CD4-positive, alpha-beta T cell treated with Interleukin-17A for 4 hours (primary cell): ENCODE measurements at regions not wholly inside any gene's neighbourhood (a gene's known extent, or its start where the extent isn't known, plus 50 kb on each side); places are given as distances from the start of the nearest gene placed in this dataset.
"Not testable (repeated sequence)": the region's sequence is repeated elsewhere in the genome, so short reads cannot be mapped to it uniquely, and the experiment has no call there.

Source experiments
- DNase-seq: peaks from one replicate; pipeline ENCODE4 v3.0.0-alpha.2; 2020; ENCODE audit warnings: mixed read lengths

GRCh38 chr7:148515237-148515636 is 75.3 kb upstream of the C7orf33 start:
- DNase-seq = no peak

GRCh38 chr7:148515728-148516695 is 74.6 kb upstream of the C7orf33 start:
- no peak for DNase-seq

GRCh38 chr7:148519386-148519785 is 71.2 kb upstream of the C7orf33 start:
- not testable (repeated sequence) for DNase-seq

- DNase-seq = no peak
Observed at GRCh38 chr7:148521271-148521670, 69.3 kb upstream of the C7orf33 start.

GRCh38 chr7:148523550-148523949 is 67.0 kb upstream of the C7orf33 start:
- no peak for DNase-seq

- DNase-seq = no peak
Observed at GRCh38 chr7:148524479-148525224, 65.9 kb upstream of the C7orf33 start.

GRCh38 chr7:148527717-148528168 is 62.8 kb upstream of the C7orf33 start:
- peak; percentile 85 for DNase-seq

GRCh38 chr7:148535217-148535616 is 55.3 kb upstream of the C7orf33 start:
- DNase-seq = peak; percentile 6

GRCh38 chr7:148537435-148537834 is 53.1 kb upstream of the C7orf33 start:
- no peak for DNase-seq

GRCh38 chr7:148540041-148540738 is 50.4 kb upstream of the C7orf33 start:
- no peak for DNase-seq
